ENCODE measurements at regions not wholly inside any gene's neighbourhood (a gene's known extent, or its start where the extent isn't known, plus 50 kb on each side); places are given as distances from the start of the nearest gene placed in this dataset.

DNA sequence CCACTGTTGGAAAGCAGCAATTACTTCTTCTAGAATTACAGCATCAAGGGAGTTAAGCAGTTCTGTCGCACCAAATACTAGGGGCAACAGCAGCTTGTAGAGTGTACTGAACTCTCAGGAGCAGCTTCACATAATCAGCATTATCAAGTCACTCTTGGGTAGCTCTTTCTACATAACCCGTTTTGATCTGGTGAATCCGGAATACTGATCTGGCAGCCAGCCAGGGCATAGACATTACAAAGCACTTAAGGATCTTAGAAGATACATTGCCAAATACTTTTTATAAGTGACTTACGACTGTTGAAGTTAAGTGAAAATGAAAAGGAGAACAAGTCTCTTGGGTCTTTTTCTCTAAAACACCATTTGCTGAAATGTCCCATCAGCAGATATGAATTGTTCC is 73.2 kb upstream of the NETO1 start:
- Histone ChIP-seq H2BK120ac (ENCODE audit: low read depth, low read length, poor library complexity, severe bottlenecking) (no peak overlapping the region), H2BK5ac (ENCODE audit: insufficient read length, low read length) (no peak overlapping the region), H3T11ph (ENCODE audit: low read length) (no peak overlapping the region), H3K27me3 (ENCODE audit: insufficient read depth, low read length) (no peaks in the 10 kb centered on the region), H3K23me2 (ENCODE audit: insufficient read length, low read depth, low read length, poor library complexity, severe bottlenecking) (no peaks in the 10 kb centered on the region), H3K23ac (ENCODE audit: insufficient read length, low read depth, low read length) (no peak overlapping the region), H2BK15ac (ENCODE audit: low read depth, low read length) (no peak overlapping the region), H4K8ac (replicated peaks; ENCODE audit: insufficient read length, low read depth, low read length) (no peak overlapping the region), H3K4me1 (ENCODE audit: insufficient read depth, low read length) (no peaks in the 10 kb centered on the region), H3K9ac (ENCODE audit: extremely low read depth, insufficient read length, low read length) (no peak overlapping the region), H3K27ac (ENCODE audit: insufficient read length, low read depth, low read length) (no peak overlapping the region), H4K91ac (ENCODE audit: insufficient read length, low read depth, low read length) (no peak overlapping the region), H3K79me2 (ENCODE audit: insufficient read depth, low read length) (no peaks in the 10 kb centered on the region), H3K4ac (ENCODE audit: low read depth, low read length) (no peak overlapping the region), H2AFZ (ENCODE audit: low read length) (no peak overlapping the region), H3K18ac (ENCODE audit: insufficient read length, low read depth, low read length) (no peak overlapping the region), H3K4me2 (ENCODE audit: insufficient read depth, insufficient read length, low read length) (no peak overlapping the region), H3K9me3 (ENCODE audit: control insufficient read depth, low read depth, low read length) (no peaks in the 10 kb centered on the region), H4K5ac (ENCODE audit: insufficient read length, low read depth, low read length) (no peak overlapping the region), H3K79me1 (ENCODE audit: insufficient read depth, low read depth, low read length, poor library complexity, severe bottlenecking) (no peaks in the 10 kb centered on the region), H4K20me1 (ENCODE audit: control insufficient read depth, insufficient read depth, insufficient read length) (no peaks in the 10 kb centered on the region), H2BK12ac (ENCODE audit: insufficient read length, low read depth, low read length) (no peak overlapping the region), H3K14ac (ENCODE audit: insufficient read depth, low read length) (no peak overlapping the region), H3K56ac (ENCODE audit: insufficient read length, low read depth, low read length) (no peak overlapping the region), H2AK5ac (ENCODE audit: insufficient read length, low read length) (no peak overlapping the region), H2BK20ac (ENCODE audit: low read depth, low read length, poor library complexity, severe bottlenecking) (no peak overlapping the region)
- DNase-seq: no peak
- H3K27ac Mint-ChIP-seq: no peak overlapping the region
- no peaks in the 10 kb centered on the region for H3K36me3 Mint-ChIP-seq (ENCODE audit: insufficient read depth in 1 of 3, low read depth in 3 of 3)
- H3K9me3 Mint-ChIP-seq: no peaks in the 10 kb centered on the region
- WGBS (ENCODE audit: extremely low coverage, insufficient read length, low lambda C conversion rate): no CpG with 5 or more reads among the region's 4 CpGs
- no peaks in the 10 kb centered on the region for H3K4me1 Mint-ChIP-seq
- H3K4me3 Mint-ChIP-seq: no peak overlapping the region
- TF ChIP-seq, protein P1, sequence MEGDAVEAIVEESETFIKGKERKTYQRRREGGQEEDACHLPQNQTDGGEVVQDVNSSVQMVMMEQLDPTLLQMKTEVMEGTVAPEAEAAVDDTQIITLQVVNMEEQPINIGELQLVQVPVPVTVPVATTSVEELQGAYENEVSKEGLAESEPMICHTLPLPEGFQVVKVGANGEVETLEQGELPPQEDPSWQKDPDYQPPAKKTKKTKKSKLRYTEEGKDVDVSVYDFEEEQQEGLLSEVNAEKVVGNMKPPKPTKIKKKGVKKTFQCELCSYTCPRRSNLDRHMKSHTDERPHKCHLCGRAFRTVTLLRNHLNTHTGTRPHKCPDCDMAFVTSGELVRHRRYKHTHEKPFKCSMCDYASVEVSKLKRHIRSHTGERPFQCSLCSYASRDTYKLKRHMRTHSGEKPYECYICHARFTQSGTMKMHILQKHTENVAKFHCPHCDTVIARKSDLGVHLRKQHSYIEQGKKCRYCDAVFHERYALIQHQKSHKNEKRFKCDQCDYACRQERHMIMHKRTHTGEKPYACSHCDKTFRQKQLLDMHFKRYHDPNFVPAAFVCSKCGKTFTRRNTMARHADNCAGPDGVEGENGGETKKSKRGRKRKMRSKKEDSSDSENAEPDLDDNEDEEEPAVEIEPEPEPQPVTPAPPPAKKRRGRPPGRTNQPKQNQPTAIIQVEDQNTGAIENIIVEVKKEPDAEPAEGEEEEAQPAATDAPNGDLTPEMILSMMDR (conservative IDR thresholded peaks at IDR 0.05): no peak
- H3K27me3 Mint-ChIP-seq (ENCODE audit: low read depth): no peaks in the 10 kb centered on the region

Measured in H9 (cell line).